ENCODE measurements at regions not wholly inside any gene's neighbourhood (a gene's known extent, or its start where the extent isn't known, plus 50 kb on each side); places are given as distances from the start of the nearest gene placed in this dataset.

DNA sequence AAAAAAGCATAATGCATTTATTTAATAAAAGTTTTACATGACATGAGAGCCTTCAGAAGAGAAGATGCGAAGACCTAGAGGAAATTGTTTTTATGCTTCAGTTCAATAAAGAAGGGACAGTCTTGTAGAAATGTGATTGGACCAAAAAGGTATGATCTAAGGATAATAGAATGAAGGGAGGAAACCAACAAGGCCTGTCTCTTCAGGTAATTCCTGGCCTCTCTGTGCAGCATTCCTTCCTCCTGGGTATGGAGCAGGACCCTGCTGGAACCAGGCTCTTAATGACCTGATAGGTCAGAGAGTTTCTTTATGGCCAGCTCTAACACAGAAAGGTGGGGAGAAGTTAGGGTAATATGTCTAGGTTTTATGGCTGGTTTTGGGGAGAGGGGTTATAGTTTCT lies 162.8 kb upstream of the HEY2 start:
- TF ChIP-seq CTCF (IDR thresholded peaks at IDR 0.05) (no peak), EP300 (IDR thresholded peaks at IDR 0.05) (no peak), POLR2AphosphoS5 (IDR thresholded peaks at IDR 0.05) (no peak)
